Fibroblast of gingiva (primary cell): ENCODE measurements at regions not wholly inside any gene's neighbourhood (a gene's known extent, or its start where the extent isn't known, plus 50 kb on each side); places are given as distances from the start of the nearest gene placed in this dataset.

ENCODE experiments used
- DNase-seq: peaks from one replicate; pipeline ENCODE4 v3.0.0-alpha.2; 2011; ENCODE audit warnings: low read depth

DNA sequence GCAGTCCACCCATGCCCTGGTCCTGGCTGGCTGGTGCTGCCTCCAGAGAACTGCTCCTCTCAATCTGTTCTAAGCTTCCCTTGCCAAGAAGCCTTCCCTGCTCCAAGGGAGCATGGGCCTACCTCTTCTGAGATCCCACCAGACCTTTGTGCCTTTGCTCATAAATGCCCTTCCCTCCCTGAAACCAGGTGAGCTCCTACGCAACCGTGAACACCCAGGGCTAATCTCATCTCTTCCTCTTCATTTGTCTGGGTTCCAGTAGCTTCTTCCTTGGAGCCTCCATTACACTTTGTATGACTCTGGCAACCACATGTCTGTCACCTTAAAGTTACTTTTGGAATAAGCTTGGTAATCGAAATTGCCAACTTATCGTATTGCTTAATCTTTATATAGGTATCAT lies 270.6 kb downstream of the PBX3 start:
- no peak for DNase-seq

DNA sequence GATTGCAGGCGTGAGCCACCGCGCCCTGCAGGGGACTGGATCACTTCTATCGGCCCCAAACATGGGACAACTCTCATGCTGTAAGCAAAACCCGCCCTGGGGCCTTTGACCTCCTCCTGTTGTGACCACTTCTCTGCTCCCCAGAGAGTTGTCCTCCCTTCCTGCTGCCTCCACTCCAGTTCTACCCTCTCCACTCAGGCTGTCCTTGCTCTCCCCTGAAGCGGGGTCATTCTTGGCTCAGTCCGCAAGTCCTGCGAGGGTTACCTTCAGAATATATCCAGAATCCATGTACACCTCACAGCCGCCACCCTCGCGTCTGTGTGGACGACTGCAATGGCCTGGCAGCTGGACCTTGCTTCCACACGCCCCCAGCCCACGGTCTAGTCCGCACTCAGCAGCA lies 273.7 kb downstream of the PBX3 start:
- no peak for DNase-seq

DNA sequence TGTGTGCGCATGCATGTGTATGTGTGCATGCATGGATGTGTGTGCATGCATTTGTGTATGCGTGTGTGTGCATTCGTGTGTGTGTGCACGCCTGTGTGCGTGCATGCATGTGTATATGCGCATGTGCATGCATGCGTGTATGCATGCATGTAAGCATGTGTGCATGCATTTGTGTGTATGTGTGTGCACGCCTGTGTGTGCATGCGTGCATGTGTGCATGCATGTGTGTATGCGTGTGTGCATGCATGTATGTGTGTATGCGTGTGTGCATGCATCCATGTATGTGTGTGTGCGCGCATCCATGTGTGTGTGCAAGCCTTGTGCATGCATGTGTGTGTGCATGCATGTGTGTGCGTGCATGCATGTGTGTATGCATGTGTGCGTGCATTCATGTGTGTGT lies 276.8 kb downstream of the PBX3 start:
- DNase-seq = no peak

DNA sequence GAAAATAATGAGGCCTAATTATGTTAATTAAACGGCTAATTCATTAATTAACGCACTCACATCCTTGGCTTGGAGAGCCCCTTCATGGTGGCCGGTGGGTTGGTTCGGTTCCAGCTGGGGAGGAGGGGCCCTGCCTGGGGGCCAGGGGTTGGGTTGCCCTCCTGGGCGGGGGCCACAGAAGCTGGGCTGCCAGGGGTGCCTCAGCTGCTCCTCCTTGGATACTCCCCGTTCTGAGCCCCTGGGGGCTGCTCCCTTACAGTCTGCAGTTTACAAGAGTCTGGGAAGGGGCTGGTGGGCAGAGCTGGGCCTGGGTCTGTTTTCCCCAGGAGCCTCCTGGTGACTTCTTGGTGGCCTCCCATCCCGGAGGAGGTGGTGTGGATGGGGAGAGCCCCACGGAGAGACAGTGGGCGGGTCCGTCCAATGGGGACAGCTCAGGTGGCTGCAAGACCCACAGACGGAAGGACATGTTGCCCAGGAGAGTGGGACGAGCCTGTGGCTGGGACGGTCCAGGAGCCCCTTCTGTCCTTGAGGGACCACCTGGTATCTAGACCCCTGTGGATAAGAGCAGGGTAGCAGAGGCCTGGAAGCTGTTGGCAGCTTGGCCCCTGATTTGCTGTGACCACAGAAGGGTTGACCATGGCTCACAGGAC lies 277.5 kb downstream of the PBX3 start:
- DNase-seq = no peak

DNA sequence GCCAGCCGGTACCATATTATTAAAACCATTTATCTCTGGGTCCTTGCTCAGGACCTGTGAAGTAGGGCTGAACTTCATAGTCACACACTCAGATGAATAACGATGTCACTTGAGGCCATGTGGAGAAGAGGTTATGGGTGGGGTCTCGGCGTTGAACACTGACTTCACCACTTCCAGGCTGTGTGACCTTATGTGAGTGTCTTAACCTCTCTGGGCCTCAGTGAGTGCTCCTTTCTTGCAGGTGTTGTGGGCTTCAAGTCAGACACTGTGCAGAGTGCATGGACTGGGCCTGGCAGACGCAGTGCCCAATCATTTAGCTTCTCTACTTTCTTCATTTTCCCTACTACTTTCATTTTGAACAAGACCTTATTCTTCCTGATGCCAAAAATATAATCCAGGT lies 278.8 kb downstream of the PBX3 start:
- DNase-seq = no peak

DNA sequence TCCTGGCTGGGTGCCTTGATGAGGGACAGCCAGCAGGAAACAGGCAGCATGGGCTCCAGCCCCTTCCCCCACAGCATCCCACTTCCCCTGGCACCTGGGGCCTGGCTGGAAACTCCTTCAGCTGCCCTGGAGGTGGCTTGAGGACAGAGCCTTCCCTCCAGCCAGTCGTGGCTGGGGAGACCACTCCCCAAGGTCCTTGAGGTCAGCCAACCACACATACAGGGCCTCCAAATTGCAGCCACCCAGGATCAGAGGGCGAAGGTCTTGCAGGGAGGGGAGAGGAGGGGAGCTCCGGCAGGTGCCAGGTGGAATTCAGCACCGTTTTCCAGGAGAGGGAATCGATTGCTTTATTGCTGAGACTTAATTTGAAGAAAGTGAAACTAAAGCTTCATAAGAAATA lies 280.4 kb downstream of the PBX3 start:
- no peak for DNase-seq

DNA sequence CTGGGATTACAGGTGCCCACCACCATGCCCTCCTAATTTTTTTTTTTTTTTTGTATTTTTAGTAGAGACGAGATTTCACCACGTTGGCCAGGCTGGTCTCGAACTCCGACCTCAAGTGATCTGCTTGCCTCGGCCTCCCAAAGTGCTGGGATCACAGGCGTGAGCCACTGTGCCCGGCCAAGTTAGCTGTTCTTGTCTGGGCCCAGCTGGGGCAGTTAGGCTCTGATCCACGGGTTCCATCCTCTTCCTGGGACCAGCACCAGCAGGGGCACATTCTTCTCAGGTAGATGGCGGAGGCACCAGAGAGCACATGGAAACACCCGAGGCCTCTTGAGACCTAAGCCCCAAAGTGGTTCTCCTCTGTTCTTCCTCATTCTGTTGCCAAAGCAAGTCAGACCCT lies 281.6 kb downstream of the PBX3 start:
- DNase-seq = no peak

DNA sequence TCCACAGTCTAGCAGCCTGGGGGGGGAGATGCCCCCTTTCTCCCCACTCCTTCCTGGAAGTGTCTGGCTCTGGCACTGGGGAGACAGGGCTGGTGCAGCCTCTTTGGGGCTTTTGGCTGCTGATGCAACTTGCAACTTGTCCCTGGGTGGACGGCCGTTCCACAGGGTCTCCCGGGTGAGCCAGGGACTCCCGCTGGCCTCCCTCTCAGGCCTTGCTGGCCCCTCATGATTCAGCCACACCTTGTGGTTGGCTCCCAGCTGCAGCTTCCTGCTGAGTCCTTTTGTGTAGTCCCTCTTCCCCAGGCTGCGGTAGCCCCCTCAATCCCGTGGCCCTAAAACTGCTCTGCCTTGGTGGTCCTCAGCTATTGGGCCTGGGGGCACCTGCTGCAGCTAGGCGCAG lies 283.5 kb downstream of the PBX3 start:
- DNase-seq = no peak

DNA sequence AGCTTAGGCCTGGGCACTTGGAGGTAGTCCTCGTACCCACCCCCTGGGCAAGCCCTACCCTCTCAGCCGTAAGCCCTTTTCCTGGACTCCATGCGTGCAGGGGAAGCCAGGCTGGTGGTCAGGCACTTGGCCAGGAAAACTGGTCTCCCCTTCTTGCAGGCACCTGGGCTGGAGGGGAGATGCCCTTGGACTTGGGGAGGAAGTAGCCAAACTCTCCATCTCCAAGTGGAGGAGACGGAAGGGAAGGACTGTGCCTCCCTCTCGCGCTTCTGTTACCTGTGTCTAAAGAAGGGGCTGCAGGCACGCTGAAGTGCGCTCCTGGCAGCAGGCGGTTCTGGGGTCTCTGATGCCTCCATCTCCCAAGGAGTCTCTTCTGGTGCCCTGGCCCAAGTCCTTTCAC lies 283.9 kb downstream of the PBX3 start:
- no peak for DNase-seq

DNA sequence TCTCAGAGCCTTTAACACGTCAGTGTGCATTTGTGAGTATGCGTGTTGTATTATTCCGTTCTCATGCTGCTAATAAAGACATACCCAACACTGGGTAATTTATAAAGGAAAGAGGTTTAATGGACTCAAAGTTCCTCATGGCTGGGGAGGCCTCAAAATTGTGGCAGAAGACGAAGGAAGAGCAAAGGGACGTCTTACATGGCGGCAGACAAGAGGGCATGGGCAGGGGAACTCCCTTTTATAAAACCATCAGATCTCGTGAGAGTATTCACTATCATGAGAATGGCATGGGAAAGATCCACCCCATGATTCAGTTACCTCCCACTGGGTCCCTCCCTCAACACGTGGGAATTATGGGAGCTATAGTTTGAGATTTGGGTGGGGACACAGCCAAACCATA lies 285.0 kb downstream of the PBX3 start:
- DNase-seq = no peak

DNA sequence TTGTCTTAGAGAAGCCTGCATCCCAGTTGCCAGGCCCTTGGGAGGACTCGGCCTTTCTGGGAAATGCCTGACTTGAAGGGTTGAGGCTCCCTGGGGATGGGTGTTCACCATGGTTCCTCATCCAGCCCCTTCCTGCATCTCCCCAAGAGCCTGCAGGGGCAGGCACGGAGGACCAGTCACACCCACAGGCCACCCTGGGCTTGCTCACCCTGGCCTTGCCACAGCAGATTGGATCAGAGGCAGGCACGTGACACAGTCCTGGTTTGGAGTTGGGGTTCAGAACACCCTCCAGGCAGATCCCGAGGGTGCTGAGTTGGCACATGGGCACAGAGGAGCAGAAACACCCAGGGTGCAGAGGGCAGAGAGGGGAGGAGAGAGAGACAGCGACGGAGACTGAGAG lies 286.1 kb downstream of the PBX3 start:
- no peak for DNase-seq

DNA sequence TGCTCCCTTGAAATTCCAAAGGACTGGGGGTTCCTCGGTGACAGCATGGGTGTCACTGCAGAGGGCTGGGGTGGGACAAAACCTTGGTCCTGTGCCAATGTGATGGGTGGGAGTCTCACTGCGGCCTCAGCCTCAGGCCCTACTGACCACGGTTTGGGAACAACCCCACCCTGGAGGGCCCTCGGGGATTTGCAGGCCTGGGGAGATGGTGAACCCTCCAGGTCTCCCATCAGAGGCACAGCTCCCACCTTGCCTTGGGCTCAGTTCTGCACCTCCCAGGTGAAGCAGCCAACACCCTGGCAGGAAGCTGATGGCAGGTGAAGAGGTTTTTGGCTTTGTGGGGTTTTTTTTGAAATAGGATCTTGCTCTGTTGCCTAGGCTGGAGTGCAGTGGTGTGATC lies 286.8 kb downstream of the PBX3 start:
- DNase-seq = no peak

DNA sequence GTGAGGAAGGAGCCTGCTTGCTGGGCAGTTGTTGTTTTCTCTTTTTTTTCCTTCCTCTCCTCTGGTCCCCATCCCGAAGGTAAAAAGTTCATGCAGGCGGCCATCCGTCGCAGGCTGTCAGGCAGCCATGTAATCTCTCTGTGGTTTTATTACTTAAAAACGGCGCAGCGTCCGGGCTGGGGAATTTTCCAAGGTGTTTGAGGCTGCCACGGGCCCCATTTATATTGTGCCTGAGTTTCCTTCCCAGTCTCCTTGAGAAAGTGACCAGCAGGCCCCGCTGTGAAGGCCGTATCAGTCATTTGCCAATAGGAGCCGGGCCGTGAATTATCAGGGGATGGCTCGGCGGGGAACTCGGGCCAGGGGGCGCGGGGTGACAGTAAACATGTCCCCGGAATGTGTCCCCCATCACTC lies 289.7 kb downstream of the PBX3 start:
- no peak for DNase-seq

DNA sequence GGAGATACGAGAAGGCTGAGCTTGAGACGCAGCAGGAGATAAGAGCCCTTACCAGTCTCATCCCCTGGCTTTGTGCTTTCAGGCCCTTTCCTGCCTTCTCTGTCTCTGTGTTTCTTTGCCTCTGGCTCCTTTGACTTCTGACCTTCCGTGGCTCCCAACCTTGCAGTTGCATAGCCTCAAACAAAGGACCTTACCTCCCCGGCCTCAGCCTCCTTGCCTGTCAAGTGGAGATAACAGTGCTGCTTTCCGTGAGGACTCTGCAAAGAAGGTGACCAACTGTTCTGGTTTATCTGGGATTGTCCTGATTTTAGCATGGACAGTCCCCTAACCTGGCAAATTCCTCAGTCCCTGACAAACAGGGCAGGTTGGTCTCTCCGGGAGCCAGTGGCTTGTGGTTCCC lies 287.8 kb upstream of the MVB12B start:
- DNase-seq = no peak

DNA sequence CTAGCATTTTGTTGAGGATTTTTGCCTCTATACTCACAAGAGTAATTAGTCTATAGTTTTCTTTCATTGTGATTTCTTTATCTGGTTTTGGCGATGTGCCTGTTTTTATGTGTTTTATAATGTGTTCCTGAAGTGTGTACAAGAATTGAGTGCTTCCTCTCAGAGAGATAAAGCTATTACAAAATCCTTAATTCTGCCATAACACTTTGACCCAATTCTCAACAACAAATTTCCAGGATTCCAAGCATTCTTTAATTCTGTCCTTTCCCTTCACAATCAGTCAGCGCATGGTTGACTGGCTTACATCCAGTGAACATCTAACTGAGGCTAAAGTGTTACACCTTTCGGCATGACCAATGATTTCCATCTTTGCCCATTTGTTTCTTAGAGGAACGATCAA lies 282.9 kb upstream of the MVB12B start:
- no peak for DNase-seq

DNA sequence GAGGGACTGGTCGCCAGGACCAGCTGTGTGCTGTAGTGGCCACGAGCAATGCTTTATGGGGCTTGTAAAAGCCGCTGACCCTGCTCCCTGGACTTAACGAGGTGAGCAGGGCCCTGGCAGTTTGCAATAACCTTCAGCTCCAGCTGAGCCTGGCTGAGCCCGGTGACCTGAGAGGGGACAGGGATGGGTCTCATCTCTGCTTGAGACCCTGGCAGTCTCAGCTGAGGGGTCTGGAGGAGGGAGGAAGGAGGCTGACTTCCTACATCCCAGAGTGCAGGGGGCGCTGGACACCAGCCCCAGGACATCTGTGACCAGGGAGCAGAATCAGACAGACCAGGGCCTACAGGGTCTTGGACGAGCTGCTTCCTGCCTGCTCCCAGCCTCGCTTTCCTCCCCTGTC lies 277.5 kb upstream of the MVB12B start:
- DNase-seq = no peak

DNA sequence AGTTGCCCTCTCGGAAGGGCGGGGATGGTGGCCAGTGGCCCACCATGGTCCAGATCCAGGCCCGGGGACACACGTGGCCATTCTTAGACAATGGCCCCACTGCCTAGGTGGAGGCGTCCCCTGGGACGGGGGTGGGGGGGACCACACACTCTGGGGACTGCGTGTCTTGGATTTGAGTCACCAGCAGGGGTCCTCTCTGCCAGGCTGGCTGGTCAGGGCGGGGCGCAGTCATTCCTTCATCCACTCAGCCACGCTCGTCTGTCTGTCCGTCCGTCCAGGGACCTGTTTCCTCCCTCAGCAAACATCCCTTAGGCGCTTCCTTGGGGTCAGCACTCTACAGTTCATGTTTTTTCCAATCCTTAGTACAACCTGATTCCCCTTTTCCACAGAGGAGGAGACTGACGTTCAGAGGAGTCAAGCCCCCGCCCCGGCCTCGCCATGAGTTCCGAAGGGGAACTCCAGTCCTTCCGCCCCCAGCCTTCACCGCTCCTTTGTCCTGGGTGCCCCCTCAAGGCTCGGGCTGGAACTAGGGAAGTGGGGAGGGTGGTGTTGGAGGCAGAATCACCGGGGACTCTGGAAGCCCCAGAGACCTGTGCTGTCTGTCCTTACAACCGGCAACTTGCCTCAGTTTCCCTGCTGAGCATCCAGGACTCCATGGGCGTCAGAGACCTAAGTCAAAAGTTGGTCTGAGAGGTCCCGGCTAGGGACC lies 276.6 kb upstream of the MVB12B start:
- no peak for DNase-seq

DNA sequence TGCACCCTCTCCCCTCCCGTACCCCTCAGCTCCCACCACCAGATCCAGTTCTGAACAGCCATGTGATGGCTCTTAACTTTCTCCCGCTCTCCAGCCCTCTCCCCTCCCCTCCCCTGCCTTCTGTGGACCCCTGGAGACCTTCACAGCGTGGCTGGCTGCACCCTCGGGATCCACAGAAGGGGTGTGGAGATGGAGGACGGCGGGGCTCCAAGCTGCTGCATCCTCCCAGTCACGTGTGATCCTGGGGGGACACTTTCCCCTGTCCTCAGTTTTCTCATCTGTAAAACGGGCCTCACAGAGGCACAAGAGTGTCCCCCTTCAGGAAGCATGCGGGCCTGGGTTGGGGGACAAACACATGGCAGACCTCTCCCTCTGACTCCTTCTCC lies 276.0 kb upstream of the MVB12B start:
- no peak for DNase-seq

DNA sequence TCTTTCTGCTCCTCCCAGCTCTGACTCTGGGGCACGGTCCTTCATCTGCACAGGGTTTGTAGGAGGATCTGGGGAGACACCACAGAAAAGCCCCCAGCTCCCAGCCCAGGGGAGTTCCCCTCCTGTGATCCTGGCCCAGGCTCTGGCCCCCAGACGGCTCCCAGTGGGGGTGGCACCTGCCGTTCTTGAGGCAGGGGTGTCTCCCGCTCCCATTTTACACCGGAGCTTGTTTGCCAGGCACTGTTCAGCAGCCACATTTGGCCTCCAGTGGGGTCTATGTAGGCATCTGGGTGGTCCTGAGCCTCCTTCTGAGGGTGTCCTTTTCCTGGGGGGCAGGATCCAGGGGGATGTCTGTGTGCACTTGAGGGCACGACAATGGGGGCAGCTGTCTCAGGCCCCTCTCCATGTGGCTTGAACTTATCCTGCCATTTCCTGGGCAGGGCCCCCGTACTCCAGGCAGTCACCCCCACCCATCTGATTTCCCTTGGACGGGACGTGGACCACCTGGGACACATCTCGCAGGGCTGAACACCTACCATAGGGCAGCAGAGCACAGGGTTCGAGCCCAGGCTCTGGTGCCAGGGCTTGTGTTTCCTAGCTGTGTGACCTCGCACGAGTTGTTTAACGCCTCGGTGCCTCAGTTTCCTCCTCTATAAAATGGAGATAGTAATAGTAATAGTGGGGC lies 275.0 kb upstream of the MVB12B start:
- DNase-seq = no peak

DNA sequence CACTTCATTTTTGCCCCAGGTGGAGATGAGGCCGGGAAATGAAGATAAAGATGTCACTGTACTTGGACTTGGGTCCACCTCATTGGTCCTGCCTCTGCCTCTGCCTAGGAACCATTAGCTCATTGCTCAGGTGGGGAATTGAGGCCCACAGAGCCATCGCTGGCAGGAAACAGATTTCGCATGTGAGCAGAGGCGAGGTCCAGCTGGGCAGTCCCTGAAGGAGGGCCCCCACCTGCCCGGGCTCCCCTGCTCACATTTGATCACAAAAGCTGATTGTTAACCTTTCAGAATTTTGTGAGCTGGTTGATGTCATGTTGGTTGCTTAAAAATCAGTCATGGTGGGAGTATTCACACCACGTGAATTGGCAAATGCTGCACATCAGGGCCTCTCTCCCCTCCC lies 273.8 kb upstream of the MVB12B start:
- DNase-seq = no peak

DNA sequence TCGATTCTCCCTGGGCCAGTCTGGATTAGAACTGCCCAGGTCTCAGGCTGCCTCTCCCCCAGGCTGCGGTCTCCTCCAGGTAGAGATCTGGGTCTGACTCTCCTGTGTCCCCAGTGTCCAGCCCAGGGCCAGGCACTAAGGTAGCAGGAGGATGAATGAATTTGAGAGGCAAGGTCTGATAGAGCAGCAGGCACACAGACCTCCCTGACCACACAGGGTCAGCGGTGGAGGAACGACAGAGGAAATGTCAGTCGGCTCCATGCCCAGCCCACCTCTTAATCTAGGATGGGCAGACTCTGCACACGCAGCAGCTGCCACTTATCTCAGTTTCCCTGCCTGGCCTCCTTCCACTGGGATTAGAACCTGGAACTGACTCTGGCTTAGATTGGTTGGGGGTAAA lies 272.7 kb upstream of the MVB12B start:
- no peak for DNase-seq

DNA sequence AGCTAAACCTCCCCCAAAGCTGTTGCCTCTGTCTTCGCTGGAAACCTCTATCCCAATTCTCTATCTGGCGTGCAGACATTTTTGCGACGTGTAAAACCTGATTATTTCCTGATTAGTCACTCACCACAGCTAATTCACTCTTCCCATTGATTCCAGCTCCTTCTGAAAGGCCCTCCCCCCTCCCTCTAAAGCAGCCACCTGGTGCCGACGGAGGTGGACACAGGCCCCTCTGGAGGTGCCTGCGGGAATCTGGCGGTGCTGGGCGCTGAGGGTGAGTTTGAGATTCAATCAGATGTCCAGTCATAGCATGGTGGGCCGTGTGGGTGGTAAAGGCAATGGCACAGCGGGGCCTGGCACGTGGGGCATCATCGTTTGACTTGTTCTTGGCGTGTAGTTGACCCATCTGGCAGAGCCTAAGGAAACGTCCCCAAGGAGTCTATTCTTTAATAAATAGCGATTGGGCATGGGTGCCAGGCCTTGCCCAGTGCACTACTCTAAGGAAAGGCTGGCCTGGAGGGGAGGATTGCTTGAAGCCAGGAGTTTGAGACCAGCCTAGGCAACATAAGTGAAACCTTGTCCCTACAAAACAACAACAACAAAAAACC lies 271.1 kb upstream of the MVB12B start:
- DNase-seq = no peak

DNA sequence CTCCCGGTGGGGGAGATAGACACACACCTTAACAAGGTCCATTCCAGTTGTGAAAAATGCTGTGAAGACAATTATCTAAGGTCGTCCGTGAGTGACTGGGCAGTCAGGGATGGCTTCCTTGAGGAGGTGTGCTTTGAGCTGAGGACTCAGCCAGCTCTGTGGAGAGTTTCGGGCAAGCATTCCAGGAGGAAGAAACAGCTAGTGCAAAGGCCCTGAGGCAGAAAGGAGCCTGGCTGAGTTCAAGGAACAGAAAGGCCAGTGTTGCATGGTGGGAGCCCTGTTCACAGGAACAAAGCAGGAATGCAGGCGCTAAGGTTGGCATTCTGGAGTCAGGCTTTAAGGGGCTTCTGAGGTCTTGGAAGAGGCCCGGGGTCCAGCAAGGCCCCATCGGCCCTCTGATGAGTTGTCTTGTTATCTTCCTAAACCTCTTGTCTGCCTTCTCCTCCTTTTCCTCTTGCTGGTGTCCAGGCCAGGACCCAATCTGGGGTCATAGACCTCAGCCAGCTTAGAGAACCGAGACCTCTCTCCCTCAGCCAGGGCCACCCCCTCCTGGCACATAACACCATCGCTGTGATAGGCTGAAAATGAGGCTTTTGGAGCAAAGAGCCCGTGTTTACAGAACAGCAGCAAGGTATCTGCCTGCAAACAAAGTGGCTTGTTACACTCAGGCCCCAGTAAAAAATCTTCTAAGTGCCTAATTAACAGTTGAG lies 270.2 kb upstream of the MVB12B start:
- DNase-seq = no peak
